Erythroblast (primary cell): ENCODE measurements at regions not wholly inside any gene's neighbourhood (a gene's known extent, or its start where the extent isn't known, plus 50 kb on each side); places are given as distances from the start of the nearest gene placed in this dataset.

Source experiments
- GATA1 ChIP-seq: IDR thresholded peaks from 2 replicates; pipeline ENCODE4 v1.6.1; 2011; ENCODE audit warnings: low read depth, mild to moderate bottlenecking, control low read depth, low read length, moderate library complexity
- POLR2A ChIP-seq: IDR thresholded peaks from 2 replicates; pipeline ENCODE4 v1.6.1; 2011; ENCODE audit warnings: mild to moderate bottlenecking, low read length

DNA sequence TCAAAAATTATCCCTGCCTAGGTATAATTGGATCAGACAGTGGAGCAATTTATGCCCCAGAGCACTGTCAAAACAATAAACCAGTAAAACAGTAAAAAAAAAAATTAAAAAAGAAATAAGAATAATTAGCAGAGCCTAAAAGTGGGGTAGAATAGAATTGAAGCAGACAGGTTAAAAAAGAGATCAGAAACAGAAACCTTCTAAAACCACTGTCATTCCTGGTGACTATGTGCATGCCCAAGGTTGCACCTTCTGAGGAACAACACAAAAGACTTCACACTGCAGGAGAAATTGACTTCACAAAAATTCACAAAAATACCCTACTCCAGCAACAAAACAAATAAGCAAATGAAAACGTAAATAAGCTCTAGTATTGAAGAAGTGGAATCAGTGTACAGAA, 168.6 kb downstream of the SPANXA1 start:
- TF ChIP-seq POLR2A: no peak
- TF ChIP-seq GATA1: no peak
